Psoas muscle (tissue), 7 donors: ENCODE measurements at regions not wholly inside any gene's neighbourhood (a gene's known extent, or its start where the extent isn't known, plus 50 kb on each side); places are given as distances from the start of the nearest gene placed in this dataset.

Source experiments
- ATAC-seq, 4 donors: fragments of 200-7000 bp; cut with Tn5 transposase; one replicate each; pipeline ENCODE4 v1.9.1; 2020; ENCODE audit warnings: moderate library complexity in 3 of 4, mild to moderate bottlenecking in 2 of 4
- DNase-seq, 2 donors: peaks; one replicate each; pipeline ENCODE4 v3.0.0-alpha.2; 2020
- H3K27ac ChIP-seq: fragments of 200-600 bp; one replicate; pipeline ENCODE4 v1.8.0; 2022
- H3K27me3 ChIP-seq, 3 donors: fragments of 200-600 bp in 1 of 3; one replicate each; pipeline versions ENCODE4 v1.6.1 to v1.8.0; 2013 to 2022; ENCODE audit warnings: low read length in 2 of 3, mild to moderate bottlenecking in 2 of 3, moderate library complexity in 1 of 3; ENCODE audit not compliant: insufficient read depth in 3 of 3
- H3K36me3 ChIP-seq, 2 donors: fragments of 200-600 bp in 1 of 2; one replicate each; pipeline versions ENCODE4 v1.6.1 to v1.8.0; 2013 to 2022; ENCODE audit warnings: low read depth in 1 of 2, mild to moderate bottlenecking in 1 of 2, moderate library complexity in 1 of 2; ENCODE audit not compliant: insufficient read depth in 1 of 2
- H3K4me1 ChIP-seq: fragments of 200-600 bp; one replicate; pipeline ENCODE4 v1.8.0; 2022
- H3K4me3 ChIP-seq: fragments of 200-600 bp; one replicate; pipeline ENCODE4 v1.8.0; 2022; ENCODE audit warnings: mild to moderate bottlenecking
- H3K9me3 ChIP-seq: fragments of 200-600 bp; one replicate; pipeline ENCODE4 v1.8.0; 2022
- CTCF ChIP-seq: fragments of 200-600 bp; IDR thresholded peaks from one replicate; pipeline ENCODE4 v1.8.0; 2022; ENCODE audit warnings: antibody characterized with exemption
- WGBS, 3 donors: extraction: QIAGEN DNeasy Blood & Tissue Kit; methylation state at CpG; one replicate each; pipeline versions ENCODE4 v1.1.6 to v1.1.7; 2013; 5-methylcytosine and 5-hydroxymethylcytosine counted together
- intact Hi-C, 2 donors: fragments of 100-400 bp; cut with DNase I; formaldehyde crosslinking; loops; one replicate each; pipeline versions ENCODE4 v1.11.0 to v1.14.2; 2022
- donor health status: healthy with polysubstance abuse.
- donor health status: DM: no; HTN: no; CAD: no; lungs with moderate emphysema.
- donor health status: Bipolar disorder and iron deficiency.
- donor health status: healthy.
- donor health status: DM: yes; HTN: yes; CAD: no.
- donor health status: DM: no; HTN: no; CAD: no.
- donor health status: DM: yes; HTN: yes; CAD: no.

- no peak overlapping the region for H3K27ac ChIP-seq
- no peaks in the 10 kb centered on the region for H3K36me3 ChIP-seq
- H3K27me3 ChIP-seq = no peaks in the 10 kb centered on the region
- WGBS, 3 donors = 85 to 89% (median 89%) methylated on average over 1 of the region's 1 CpG
- H3K4me1 ChIP-seq = no peaks in the 10 kb centered on the region
- TF ChIP-seq CTCF = no peak
- ATAC-seq = no peak
- no peaks in the 10 kb centered on the region for H3K9me3 ChIP-seq
- H3K4me3 ChIP-seq = no peak overlapping the region
- intact Hi-C loops = no loop called here
- no peak for DNase-seq
Measured at GRCh38 chr3:82363131-82363530, 601.7 kb upstream of the GBE1 start.

GRCh38 chr3:82355228-82355627 lies 593.8 kb upstream of the GBE1 start:
- DNase-seq (no peak), ATAC-seq (no peak)
- Histone ChIP-seq H3K4me3 (no peak overlapping the region), H3K27ac (no peak overlapping the region), H3K9me3 (no peaks in the 10 kb centered on the region), H3K36me3 (no peaks in the 10 kb centered on the region), H3K27me3 (no peaks in the 10 kb centered on the region), H3K4me1 (no peaks in the 10 kb centered on the region)
- WGBS, 3 donors = 85 to 93% (median 90%) methylated on average over 2 of the region's 2 CpGs
- TF ChIP-seq CTCF = no peak
- intact Hi-C loops = no loop called here

- no peaks in the 10 kb centered on the region for H3K9me3 ChIP-seq
- H3K36me3 ChIP-seq = no peaks in the 10 kb centered on the region
- 26 to 33% (median 30%) methylated on average over 4 of the region's 4 CpGs for WGBS, 3 donors
- H3K27me3 ChIP-seq = no peaks in the 10 kb centered on the region
- TF ChIP-seq CTCF = no peak
- H3K27ac ChIP-seq = no peak overlapping the region
- intact Hi-C loops = no loop called here
- ATAC-seq (no peak), DNase-seq (no peak)
- no peaks in the 10 kb centered on the region for H3K4me1 ChIP-seq
- no peak overlapping the region for H3K4me3 ChIP-seq
Measured at GRCh38 chr3:82354228-82354627, 592.8 kb upstream of the GBE1 start.

GRCh38 chr3:82353306-82354171 lies 592.1 kb upstream of the GBE1 start:
- no peak for TF ChIP-seq CTCF
- no peak for DNase-seq
- ATAC-seq = no peak
- H3K9me3 ChIP-seq = no peaks in the 10 kb centered on the region
- H3K27ac ChIP-seq = no peak overlapping the region
- no peaks in the 10 kb centered on the region for H3K4me1 ChIP-seq
- no peak overlapping the region for H3K4me3 ChIP-seq
- no peaks in the 10 kb centered on the region for H3K27me3 ChIP-seq
- H3K36me3 ChIP-seq = no peaks in the 10 kb centered on the region
- 57 to 66% (median 63%) methylated on average over 6 of the region's 6 CpGs for WGBS, 3 donors
- intact Hi-C loops = no loop called here

GRCh38 chr3:82347585-82347984 lies 586.1 kb upstream of the GBE1 start:
- no peaks in the 10 kb centered on the region for H3K4me1 ChIP-seq
- no peak overlapping the region for H3K4me3 ChIP-seq
- H3K27ac ChIP-seq = no peak overlapping the region
- ATAC-seq (no peak), DNase-seq (no peak)
- TF ChIP-seq CTCF = no peak
- H3K9me3 ChIP-seq = no peaks in the 10 kb centered on the region
- intact Hi-C loops = no loop called here
- H3K27me3 ChIP-seq = no peaks in the 10 kb centered on the region
- H3K36me3 ChIP-seq = no peaks in the 10 kb centered on the region
- WGBS, 3 donors = 91 to 98% (median 97%) methylated on average over 1 of the region's 1 CpG
